ENCODE measurements at regions not wholly inside any gene's neighbourhood (a gene's known extent, or its start where the extent isn't known, plus 50 kb on each side); places are given as distances from the start of the nearest gene placed in this dataset.

DNA sequence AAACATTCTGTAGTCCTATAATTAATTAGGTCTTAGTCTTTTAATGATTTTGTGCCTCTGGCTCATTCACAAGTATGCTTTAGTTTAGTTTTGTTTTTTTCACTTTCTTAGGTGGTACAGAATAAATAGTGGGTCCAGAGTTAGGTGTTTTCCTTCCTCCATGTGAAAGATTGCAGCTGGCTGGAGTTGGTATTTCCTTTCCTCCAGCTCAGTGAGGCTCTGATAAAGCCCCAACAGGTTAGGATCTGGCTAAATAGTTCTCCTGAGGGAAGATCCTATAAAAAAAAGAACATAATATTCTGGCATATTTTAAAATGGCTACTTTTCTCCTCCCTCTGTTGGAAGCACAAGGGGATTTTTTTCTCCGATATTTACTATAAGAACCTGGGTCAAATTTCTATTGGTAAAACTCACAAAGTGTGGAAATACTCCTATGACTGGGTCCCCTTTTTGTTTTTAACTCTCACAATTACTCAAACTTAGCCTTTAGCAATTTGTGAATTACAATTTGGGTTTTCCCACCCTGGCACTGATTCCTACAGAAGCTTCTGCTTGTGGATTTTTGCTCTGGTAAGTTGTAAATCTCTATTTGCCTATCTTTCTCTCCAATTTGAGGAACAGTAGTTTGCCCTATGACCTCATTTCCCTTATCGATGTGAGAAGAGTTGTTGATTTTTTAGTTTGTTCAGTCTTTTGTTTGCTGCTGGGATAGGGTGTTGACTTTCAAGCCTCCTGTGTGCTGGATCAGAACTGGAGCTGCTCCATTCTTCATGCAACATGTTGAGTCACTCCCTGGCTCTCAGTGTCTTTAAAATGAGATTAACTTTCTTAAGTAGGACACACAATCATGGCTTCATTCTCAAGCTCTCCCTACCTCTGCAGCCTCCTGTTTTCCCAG lies 500.9 kb downstream of the RNF144A start:
- Histone ChIP-seq H3K4me3 (no peak overlapping the region), H2AFZ (ENCODE audit: low read depth, low read length) (no peak overlapping the region), H4K20me1 (replicated peaks; ENCODE audit: control insufficient read depth, insufficient read depth, low read length) (no peaks in the 10 kb centered on the region), H3K27me3 (ENCODE audit: control insufficient read depth in 2 of 2, insufficient read depth in 2 of 2, low read length in 2 of 2) (no peaks in the 10 kb centered on the region), H3K9me1 (ENCODE audit: control insufficient read depth, insufficient read depth, low read length) (no peaks in the 10 kb centered on the region), H3K4me2 (ENCODE audit: insufficient read depth, low read length) (no peak overlapping the region), H3K4me1 (replicated peaks in 1 of 2; ENCODE audit: control insufficient read depth in 2 of 2, insufficient read depth in 2 of 2, low read length in 2 of 2) (no peaks in the 10 kb centered on the region), H3K9ac (ENCODE audit: insufficient read depth in 1 of 2, low read depth in 2 of 2, low read length in 2 of 2) (no peak overlapping the region), H3K36me3 (ENCODE audit: control insufficient read depth, insufficient read depth, low read length) (no peaks in the 10 kb centered on the region), H3K27ac (ENCODE audit: extremely low read depth, low read depth, low read length) (no peak overlapping the region), H3K79me2 (ENCODE audit: control insufficient read depth, insufficient read depth, low read length) (no peaks in the 10 kb centered on the region), H3K9me3 (replicated peaks; ENCODE audit: control insufficient read depth, insufficient read depth, low read depth, low read length) (no peaks in the 10 kb centered on the region)
- WGBS (ENCODE audit: insufficient coverage, low coverage, missing lambda C conversion rate), result 7% methylated on average over 2 of the region's 2 CpGs
- no peak for DNase-seq (ENCODE audit: extremely low read depth in 1 of 4, low spot score in 3 of 4)
- no peak for FAIRE-seq
- TF ChIP-seq POLR2AphosphoS2 (IDR thresholded peaks at IDR 0.05; ENCODE audit: low read length), result no peak
- no peak for TF ChIP-seq XRCC4 (IDR thresholded peaks at IDR 0.05; ENCODE audit: extremely low read depth, insufficient read depth, insufficient read length)
- TF ChIP-seq CGGBP1 (CRISPR knock-in tag; IDR thresholded peaks at IDR 0.05), result no peak
- no peak for TF ChIP-seq NFATC3 (IDR thresholded peaks at IDR 0.05)
- no peak for TF ChIP-seq NFE2 (IDR thresholded peaks at IDR 0.05; ENCODE audit: low read depth)
- no TSS peak for BruUV-seq (replicated peaks)
- in situ Hi-C loops (cut with MboI) (no loop called here), intact Hi-C loops (cut with micrococcal nuclease) (no loop called here)
- no peak for ATAC-seq
- POLR2A ChIA-PET, result interaction anchor here (0.7 to 1.0 kb wide), 2 partner anchors 14 to 1723 kb away, joined by 3 to 4 read pairs; no protein-coding TSS in a partner anchor
- CTCF ChIA-PET (ENCODE audit: low intra/inter-chr PET ratio), result no interaction called here

DNA sequence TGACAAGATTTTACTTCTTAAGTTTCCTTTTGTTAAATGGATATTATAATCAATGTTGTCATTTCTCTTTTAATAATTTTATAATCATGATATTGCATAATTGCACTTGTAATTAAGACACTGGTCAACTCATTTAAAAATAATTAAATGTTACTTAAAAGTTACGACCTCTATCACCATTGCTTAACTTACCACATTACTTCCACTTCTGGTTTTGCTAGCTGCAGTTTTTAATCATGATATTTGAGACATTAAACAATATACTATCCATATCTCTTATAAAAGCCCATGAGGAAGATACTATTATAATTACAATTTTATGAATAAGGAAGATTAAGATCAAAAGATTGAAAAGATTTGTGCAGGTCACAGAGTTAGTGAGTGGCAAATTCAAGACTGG lies 502.0 kb downstream of the RNF144A start:
- no peak overlapping the region for H3K4me3 ChIP-seq
- H3K9me3 ChIP-seq (replicated peaks; ENCODE audit: control insufficient read depth, insufficient read depth, low read depth, low read length), result no peaks in the 10 kb centered on the region
- ChIA-PET POLR2A (no interaction called here), CTCF (ENCODE audit: low intra/inter-chr PET ratio) (no interaction called here)
- ATAC-seq (no peak), FAIRE-seq (no peak), DNase-seq (ENCODE audit: extremely low read depth in 1 of 4, low spot score in 3 of 4) (no peak)
- no peaks in the 10 kb centered on the region for H3K27me3 ChIP-seq (ENCODE audit: control insufficient read depth in 2 of 2, insufficient read depth in 2 of 2, low read length in 2 of 2)
- no peak overlapping the region for H3K4me2 ChIP-seq (ENCODE audit: insufficient read depth, low read length)
- H3K9me1 ChIP-seq (ENCODE audit: control insufficient read depth, insufficient read depth, low read length), result no peaks in the 10 kb centered on the region
- no peaks in the 10 kb centered on the region for H3K4me1 ChIP-seq (replicated peaks in 1 of 2; ENCODE audit: control insufficient read depth in 2 of 2, insufficient read depth in 2 of 2, low read length in 2 of 2)
- no peak overlapping the region for H3K9ac ChIP-seq (ENCODE audit: insufficient read depth in 1 of 2, low read depth in 2 of 2, low read length in 2 of 2)
- WGBS (ENCODE audit: insufficient coverage, low coverage, missing lambda C conversion rate), result 0% methylated on average over 1 of the region's 1 CpG
- in situ Hi-C loops (cut with MboI) (no loop called here), intact Hi-C loops (cut with micrococcal nuclease) (no loop called here)
- H2AFZ ChIP-seq (ENCODE audit: low read depth, low read length), result no peak overlapping the region
- H4K20me1 ChIP-seq (replicated peaks; ENCODE audit: control insufficient read depth, insufficient read depth, low read length), result no peaks in the 10 kb centered on the region
- no TSS peak for BruUV-seq (replicated peaks)
- H3K27ac ChIP-seq (ENCODE audit: extremely low read depth, low read depth, low read length), result no peak overlapping the region
- no peaks in the 10 kb centered on the region for H3K79me2 ChIP-seq (ENCODE audit: control insufficient read depth, insufficient read depth, low read length)
- no peaks in the 10 kb centered on the region for H3K36me3 ChIP-seq (ENCODE audit: control insufficient read depth, insufficient read depth, low read length)
- TF ChIP-seq ZNF212 (CRISPR knock-in tag; IDR thresholded peaks at IDR 0.05), result no peak
- TF ChIP-seq DDX20 (tag; IDR thresholded peaks at IDR 0.05; ENCODE audit: low read depth), result no peak

Data from K562 (cell line).